Transverse colon (tissue), 4 donors: ENCODE measurements at regions not wholly inside any gene's neighbourhood (a gene's known extent, or its start where the extent isn't known, plus 50 kb on each side); places are given as distances from the start of the nearest gene placed in this dataset.

ENCODE experiments used
- DNase-seq: peaks from one replicate; pipeline ENCODE4 v3.0.0-alpha.2; 2019
- H3K27ac ChIP-seq, 4 donors: fragments of 200-600 bp; sonication (generic); 2 replicates each; pipeline ENCODE4 v1.5.1; 2016 to 2018; ENCODE audit warnings: inconsistent platforms in 4 of 4
- H3K27me3 ChIP-seq: fragments of 200-600 bp; sonication (generic); 2 replicates; pipeline ENCODE4 v1.5.1; 2017; ENCODE audit warnings: inconsistent platforms
- H3K36me3 ChIP-seq, 4 donors: fragments of 200-600 bp; sonication (generic); 2 replicates each; pipeline ENCODE4 v1.5.1; 2017 to 2019; ENCODE audit warnings: inconsistent platforms in 4 of 4
- H3K4me1 ChIP-seq, 4 donors: fragments of 200-600 bp; sonication (generic); 2 replicates each; pipeline ENCODE4 v1.5.1; 2017 to 2020; ENCODE audit warnings: inconsistent platforms in 4 of 4
- H3K4me3 ChIP-seq, 4 donors: fragments of 200-600 bp; sonication (generic); 1 replicate in 1 of 4; 2 replicates in 3 of 4; pipeline versions ENCODE4 v1.5.1 to v1.6.1; 2017 to 2019; ENCODE audit warnings: inconsistent platforms in 4 of 4
- H3K9me3 ChIP-seq, 2 donors: fragments of 200-600 bp; sonication (generic); 2 replicates each; pipeline ENCODE4 v1.5.1; 2017 to 2019; ENCODE audit warnings: inconsistent platforms in 2 of 2
- CTCF ChIP-seq, 5 experiments: fragments of 200-600 bp in 3 of 5; fragments of 450-650 bp in 2 of 5; sonication (generic) in 3 of 5; IDR thresholded peaks; 1 replicate in 2 of 5; 2 replicates in 3 of 5; pipeline ENCODE4 v1.5.1; 2016 to 2017; ENCODE audit warnings: antibody characterized with exemption in 5 of 5, inconsistent platforms in 3 of 5, mild to moderate bottlenecking in 2 of 5, moderate library complexity in 1 of 5
- EP300 ChIP-seq: sonication (generic); formaldehyde crosslinking; IDR thresholded peaks from one replicate; pipeline ENCODE4 v1.6.1; 2017; ENCODE audit warnings: antibody characterized with exemption, low read depth
- POLR2A ChIP-seq: fragments of 450-650 bp; IDR thresholded peaks from one replicate; pipeline ENCODE4 v1.6.1; 2016; ENCODE audit warnings: antibody characterized with exemption, mild to moderate bottlenecking, moderate library complexity
- POLR2AphosphoS5 ChIP-seq, 3 donors: sonication (generic); formaldehyde crosslinking; IDR thresholded peaks; one replicate each; pipeline ENCODE4 v1.6.1; 2016; ENCODE audit warnings: antibody characterized with exemption in 3 of 3
- WGBS, 2 donors: methylation state at CpG; one replicate each; pipeline ENCODE4 v1.1.5; 2018; ENCODE audit warnings: low coverage in 1 of 2; 5-methylcytosine and 5-hydroxymethylcytosine counted together
- in situ Hi-C, 4 donors: fragments of 200-750 bp; cut with MboI; loops; one replicate each; pipeline versions ENCODE4 v1.15.0 to v1.15.1; 2017; ENCODE audit warnings: low sequenced_read_pairs in 3 of 4, low pct_ligation_motif_present in 1 of 4, low pct_unique_long_range_greater_than_20kb in 1 of 4
- intact Hi-C: fragments of 100-400 bp; cut with DNase I; formaldehyde crosslinking; loops from one replicate; pipeline ENCODE4 v1.15.1; 2023; ENCODE audit warnings: low total_unique reads

- 0 to 2% methylated on average over 14 to 21 of the region's 21 CpGs for WGBS, 2 donors
- Histone ChIP-seq H3K4me3 (peak overlapping the region; percentile 44 to 90 (median 66)), H3K9me3 (no peaks in the 10 kb centered on the region), H3K36me3 (no peaks in the 10 kb centered on the region), H3K4me1 (peaks cover 0 to 53% (median 22%) of the 10 kb centered on the region in 4 donors), H3K27me3 (no peaks in the 10 kb centered on the region), H3K27ac (peak overlapping the region; percentile 97 to 100 (median 100))
- TF ChIP-seq POLR2AphosphoS5 (IDR thresholded peaks at IDR 0.05) (peak; percentile 52 to 95 (median 87)), POLR2A (no peak), EP300 (no peak)
- DNase-seq = peak; percentile 87
- in situ Hi-C loops (loop anchor here in 3 of 4 donors (5.0 to 25.0 kb wide), 3 partner anchors 36 to 979 kb away; a partner anchor contains a TSS), intact Hi-C loops (loop anchor here (2.0 to 5.0 kb wide), 3 partner anchors 36 to 984 kb away; a partner anchor contains a TSS)
These were observed 71.5 kb downstream of the HFE start for GRCh38 chr6:26158581-26159356.

- H3K27me3 ChIP-seq = no peaks in the 10 kb centered on the region
- H3K27ac ChIP-seq = peak overlapping the region; percentile 97 to 100 (median 100)
- peak overlapping the region; percentile 6 to 90 (median 66) for H3K4me3 ChIP-seq
- TF ChIP-seq EP300 = no peak
- TF ChIP-seq POLR2AphosphoS5 (IDR thresholded peaks at IDR 0.05) = peak in 2 of 3 donors; percentile 65 to 80
- TF ChIP-seq POLR2A = peak; percentile 59
- no peak for TF ChIP-seq CTCF (IDR thresholded peaks at IDR 0.05)
- in situ Hi-C loops = loop anchor here in 3 of 4 donors (5.0 to 25.0 kb wide), 3 partner anchors 37 to 978 kb away; a partner anchor contains a TSS
- H3K36me3 ChIP-seq = no peaks in the 10 kb centered on the region
- no peaks in the 10 kb centered on the region for H3K9me3 ChIP-seq
- H3K4me1 ChIP-seq = peaks cover 0 to 58% (median 22%) of the 10 kb centered on the region in 4 donors
- WGBS, 2 donors = 2 to 10% methylated on average over 9 to 13 of the region's 13 CpGs
- intact Hi-C loops = loop anchor here (2.0 to 5.0 kb wide), 3 partner anchors 37 to 983 kb away; a partner anchor contains a TSS
- DNase-seq = no peak
These were observed 72.4 kb downstream of the HFE start for GRCh38 chr6:26159357-26160273.

- H3K27me3 ChIP-seq = no peaks in the 10 kb centered on the region
- H3K27ac ChIP-seq = no peak overlapping the region
- TF ChIP-seq EP300 (no peak), POLR2AphosphoS5 (IDR thresholded peaks at IDR 0.05) (peak in 1 of 3 donors; percentile 12)
- DNase-seq = no peak
- in situ Hi-C loops = loop anchor here in 1 of 4 donors (25.0 kb wide), 1 partner anchor 976 kb away; a partner anchor contains a TSS
- H3K4me3 ChIP-seq = no peak overlapping the region
- H3K9me3 ChIP-seq = no peaks in the 10 kb centered on the region
- intact Hi-C loops = no loop called here
- 81 to 84% methylated on average over 1 to 3 of the region's 3 CpGs for whole genome bisulfite sequencing, 2 donors
- H3K36me3 ChIP-seq = no peaks in the 10 kb centered on the region
- peaks cover 0 to 51% (median 22%) of the 10 kb centered on the region in 4 donors for H3K4me1 ChIP-seq
These were observed 74.1 kb downstream of the HFE start for GRCh38 chr6:26161322-26161721.

- DNase-seq = no peak
- WGBS, 2 donors = 91 to 96% methylated on average over 6 to 7 of the region's 7 CpGs
- H3K27ac ChIP-seq = no peak overlapping the region
- in situ Hi-C loops = loop anchor here in 1 of 4 donors (25.0 kb wide), 1 partner anchor 975 kb away; a partner anchor contains a TSS
- intact Hi-C loops = no loop called here
- no peaks in the 10 kb centered on the region for H3K9me3 ChIP-seq
- no peaks in the 10 kb centered on the region for H3K27me3 ChIP-seq
- TF ChIP-seq CTCF (IDR thresholded peaks at IDR 0.05) (no peak), POLR2AphosphoS5 (IDR thresholded peaks at IDR 0.05) (no peak), POLR2A (no peak), EP300 (no peak)
- H3K4me3 ChIP-seq = no peak overlapping the region
- H3K4me1 ChIP-seq = peaks cover 0 to 47% (median 19%) of the 10 kb centered on the region in 4 donors
- H3K36me3 ChIP-seq = no peaks in the 10 kb centered on the region
These were observed 75.2 kb downstream of the HFE start for GRCh38 chr6:26162399-26162798.
